ENCODE measurements at regions not wholly inside any gene's neighbourhood (a gene's known extent, or its start where the extent isn't known, plus 50 kb on each side); places are given as distances from the start of the nearest gene placed in this dataset.

DNA sequence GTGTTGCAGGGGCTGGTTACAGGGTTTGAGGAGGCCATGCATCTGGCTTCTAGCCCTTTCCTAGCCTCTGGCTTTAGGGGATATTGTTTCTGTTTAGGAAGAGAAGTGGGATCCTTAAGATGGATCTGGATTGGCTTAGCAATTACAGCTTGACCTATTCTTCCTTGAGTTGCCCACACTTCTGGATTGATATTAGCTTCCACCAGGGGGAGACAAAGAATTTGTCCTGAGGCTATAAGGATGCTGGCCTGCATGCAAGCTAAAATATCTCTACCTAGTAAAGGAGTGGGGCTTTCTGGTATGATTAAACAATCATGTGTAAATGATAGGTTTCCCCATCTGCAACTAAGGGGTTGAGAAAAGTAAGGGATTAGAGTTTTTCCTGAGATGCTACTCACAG, 117.2 kb downstream of the TEX13C start (continued):
- TF ChIP-seq, protein P1, sequence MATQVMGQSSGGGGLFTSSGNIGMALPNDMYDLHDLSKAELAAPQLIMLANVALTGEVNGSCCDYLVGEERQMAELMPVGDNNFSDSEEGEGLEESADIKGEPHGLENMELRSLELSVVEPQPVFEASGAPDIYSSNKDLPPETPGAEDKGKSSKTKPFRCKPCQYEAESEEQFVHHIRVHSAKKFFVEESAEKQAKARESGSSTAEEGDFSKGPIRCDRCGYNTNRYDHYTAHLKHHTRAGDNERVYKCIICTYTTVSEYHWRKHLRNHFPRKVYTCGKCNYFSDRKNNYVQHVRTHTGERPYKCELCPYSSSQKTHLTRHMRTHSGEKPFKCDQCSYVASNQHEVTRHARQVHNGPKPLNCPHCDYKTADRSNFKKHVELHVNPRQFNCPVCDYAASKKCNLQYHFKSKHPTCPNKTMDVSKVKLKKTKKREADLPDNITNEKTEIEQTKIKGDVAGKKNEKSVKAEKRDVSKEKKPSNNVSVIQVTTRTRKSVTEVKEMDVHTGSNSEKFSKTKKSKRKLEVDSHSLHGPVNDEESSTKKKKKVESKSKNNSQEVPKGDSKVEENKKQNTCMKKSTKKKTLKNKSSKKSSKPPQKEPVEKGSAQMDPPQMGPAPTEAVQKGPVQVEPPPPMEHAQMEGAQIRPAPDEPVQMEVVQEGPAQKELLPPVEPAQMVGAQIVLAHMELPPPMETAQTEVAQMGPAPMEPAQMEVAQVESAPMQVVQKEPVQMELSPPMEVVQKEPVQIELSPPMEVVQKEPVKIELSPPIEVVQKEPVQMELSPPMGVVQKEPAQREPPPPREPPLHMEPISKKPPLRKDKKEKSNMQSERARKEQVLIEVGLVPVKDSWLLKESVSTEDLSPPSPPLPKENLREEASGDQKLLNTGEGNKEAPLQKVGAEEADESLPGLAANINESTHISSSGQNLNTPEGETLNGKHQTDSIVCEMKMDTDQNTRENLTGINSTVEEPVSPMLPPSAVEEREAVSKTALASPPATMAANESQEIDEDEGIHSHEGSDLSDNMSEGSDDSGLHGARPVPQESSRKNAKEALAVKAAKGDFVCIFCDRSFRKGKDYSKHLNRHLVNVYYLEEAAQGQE (IDR thresholded peaks at IDR 0.05; ENCODE audit: borderline replicate concordance), result peak; percentile 58; the same call in 1 of the 2 replicates
- TF ChIP-seq, protein P1 (CRISPR knock-in tag; IDR thresholded peaks at IDR 0.05; ENCODE audit: low read depth), result no peak
- no peak for TF ChIP-seq FOSL1 (tag; conservative IDR thresholded peaks at IDR 0.05)
- TF ChIP-seq TAF9B (IDR thresholded peaks at IDR 0.05; ENCODE audit: partially characterized antibody), result no peak
